ENCODE measurements at regions not wholly inside any gene's neighbourhood (a gene's known extent, or its start where the extent isn't known, plus 50 kb on each side); places are given as distances from the start of the nearest gene placed in this dataset.

DNA sequence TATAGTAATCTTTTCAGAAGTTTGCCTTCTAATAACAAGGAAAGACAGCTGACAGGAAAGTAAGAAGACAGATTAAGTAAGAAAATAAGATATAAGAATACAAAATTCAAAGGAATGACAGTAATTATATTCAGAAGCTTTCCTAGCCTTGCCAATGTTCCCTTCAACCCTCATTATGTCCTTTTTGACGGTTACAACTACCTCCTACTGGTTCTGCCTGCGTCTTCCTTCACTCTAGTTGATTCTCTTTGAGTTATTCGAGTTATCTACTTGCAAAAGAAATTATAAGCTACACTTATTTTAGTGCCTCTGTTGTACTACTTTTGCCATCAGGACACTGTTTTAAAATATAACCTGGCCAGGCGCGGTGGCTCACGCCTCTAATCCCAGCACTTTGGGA lies 218.9 kb upstream of the GYPC start:
- ATAC-seq, result no peak
- in situ Hi-C loops (cut with HindIII; ENCODE audit: extremely low pct_ligation_motif_present, low pct_unique_long_range_greater_than_20kb) (no loop called here), intact Hi-C loops (cut with micrococcal nuclease; ENCODE audit: unreplicated experiment) (no loop called here)
- H4K20me1 ChIP-seq (ENCODE audit: insufficient read depth, low read length), result no peaks in the 10 kb centered on the region
- H3K27me3 ChIP-seq (ENCODE audit: control insufficient read depth in 1 of 2, insufficient read depth in 2 of 2, low read length in 2 of 2), result no peaks in the 10 kb centered on the region
- no peak overlapping the region for H3K4me3 ChIP-seq (replicated peaks in 1 of 3; ENCODE audit: insufficient read depth in 1 of 3, low read depth in 2 of 3, low read length in 3 of 3)
- BruUV-seq (replicated peaks), result no TSS peak
- H3K4me2 ChIP-seq (ENCODE audit: low read depth, low read length), result no peak overlapping the region
- no peaks in the 10 kb centered on the region for H3K79me2 ChIP-seq (ENCODE audit: insufficient read depth, low read length)
- POLR2A ChIA-PET, result no interaction called here
- CTCF ChIA-PET (ENCODE audit: low intra/inter-chr PET ratio, low total read pairs), result no interaction called here
- TF ChIP-seq ATF7 (IDR thresholded peaks at IDR 0.05) (no peak), ATF7 (CRISPR knock-in tag; IDR thresholded peaks at IDR 0.05) (no peak), ZNF354B (CRISPR knock-in tag; IDR thresholded peaks at IDR 0.05) (no peak), ZNF30 (CRISPR knock-in tag; IDR thresholded peaks at IDR 0.05) (no peak), POLR2AphosphoS2 (IDR thresholded peaks at IDR 0.05; ENCODE audit: low read depth, low read length) (no peak)
- no peak for DNase-seq (ENCODE audit: low spot score)
- H2AFZ ChIP-seq (ENCODE audit: low read length), result no peak overlapping the region
- no peak overlapping the region for H3K27ac ChIP-seq (ENCODE audit: extremely low read length, insufficient read depth, low read length)
- H3K4me1 ChIP-seq (ENCODE audit: insufficient read depth, low read length), result no peaks in the 10 kb centered on the region
- no peaks in the 10 kb centered on the region for H3K9me3 ChIP-seq (ENCODE audit: low read length)
- FAIRE-seq, result no peak
- no peak overlapping the region for H3K9ac ChIP-seq (ENCODE audit: insufficient read depth, low read depth, low read length)
- H3K36me3 ChIP-seq (replicated peaks in 1 of 2; ENCODE audit: control insufficient read depth in 1 of 2, insufficient read depth in 2 of 2, low read length in 2 of 2), result no peaks in the 10 kb centered on the region
- 38% methylated on average over 6 of the region's 6 CpGs for WGBS (ENCODE audit: low lambda C conversion rate)

GRCh38 chr2:126444512-126444911 lies 211.4 kb upstream of the GYPC start:
- Histone ChIP-seq H3K36me3 (replicated peaks in 1 of 2; ENCODE audit: control insufficient read depth in 1 of 2, insufficient read depth in 2 of 2, low read length in 2 of 2) (no peaks in the 10 kb centered on the region), H3K4me1 (ENCODE audit: insufficient read depth, low read length) (no peaks in the 10 kb centered on the region), H3K9me3 (ENCODE audit: low read length) (no peaks in the 10 kb centered on the region), H3K9ac (ENCODE audit: insufficient read depth, low read depth, low read length) (no peak overlapping the region), H3K79me2 (ENCODE audit: insufficient read depth, low read length) (no peaks in the 10 kb centered on the region), H2AFZ (ENCODE audit: low read length) (no peak overlapping the region), H3K27ac (ENCODE audit: extremely low read length, insufficient read depth, low read length) (no peak overlapping the region), H3K4me2 (ENCODE audit: low read depth, low read length) (no peak overlapping the region), H4K20me1 (ENCODE audit: insufficient read depth, low read length) (no peaks in the 10 kb centered on the region), H3K4me3 (replicated peaks in 1 of 3; ENCODE audit: insufficient read depth in 1 of 3, low read depth in 2 of 3, low read length in 3 of 3) (no peak overlapping the region), H3K27me3 (ENCODE audit: control insufficient read depth in 1 of 2, insufficient read depth in 2 of 2, low read length in 2 of 2) (no peaks in the 10 kb centered on the region)
- FAIRE-seq (no peak), DNase-seq (ENCODE audit: low spot score) (no peak), ATAC-seq (no peak)
- no TSS peak for BruUV-seq (replicated peaks)
- 5% methylated on average over 1 of the region's 1 CpG for WGBS (ENCODE audit: low lambda C conversion rate)
- intact Hi-C loops (cut with micrococcal nuclease; ENCODE audit: unreplicated experiment) (no loop called here), in situ Hi-C loops (cut with HindIII; ENCODE audit: extremely low pct_ligation_motif_present, low pct_unique_long_range_greater_than_20kb) (no loop called here)
- ChIA-PET POLR2A (no interaction called here), CTCF (ENCODE audit: low intra/inter-chr PET ratio, low total read pairs) (no interaction called here)
- TF ChIP-seq MATR3 (CRISPR knock-in tag; IDR thresholded peaks at IDR 0.05), result no peak
- TF ChIP-seq ARID3A (IDR thresholded peaks at IDR 0.05; ENCODE audit: low read depth, low read length), result no peak
- no peak for TF ChIP-seq PRPF4 (IDR thresholded peaks at IDR 0.05; ENCODE audit: low read depth, low read length, poor library complexity, severe bottlenecking)
- no peak for TF ChIP-seq ZNF143 (CRISPR knock-in tag; IDR thresholded peaks at IDR 0.05)
- no peak for TF ChIP-seq ZNF75D (CRISPR knock-in tag; IDR thresholded peaks at IDR 0.05; ENCODE audit: borderline replicate concordance)
- no peak for TF ChIP-seq SNAPC4 (CRISPR knock-in tag; IDR thresholded peaks at IDR 0.05)
- TF ChIP-seq JDP2 (CRISPR knock-in tag; IDR thresholded peaks at IDR 0.05; ENCODE audit: borderline replicate concordance), result no peak
- no peak for TF ChIP-seq ONECUT2 (CRISPR knock-in tag; IDR thresholded peaks at IDR 0.05)
- TF ChIP-seq SMYD3 (CRISPR knock-in tag; IDR thresholded peaks at IDR 0.05), result no peak
- TF ChIP-seq TCF7 (IDR thresholded peaks at IDR 0.05; ENCODE audit: low read depth), result no peak
- TF ChIP-seq IKZF1 (IDR thresholded peaks at IDR 0.05), result no peak

All from HepG2 (cell line).